ENCODE measurements at regions not wholly inside any gene's neighbourhood (a gene's known extent, or its start where the extent isn't known, plus 50 kb on each side); places are given as distances from the start of the nearest gene placed in this dataset.
"Not testable (repeated sequence)": the region's sequence is repeated elsewhere in the genome, so short reads cannot be mapped to it uniquely, and the experiment has no call there.

DNA sequence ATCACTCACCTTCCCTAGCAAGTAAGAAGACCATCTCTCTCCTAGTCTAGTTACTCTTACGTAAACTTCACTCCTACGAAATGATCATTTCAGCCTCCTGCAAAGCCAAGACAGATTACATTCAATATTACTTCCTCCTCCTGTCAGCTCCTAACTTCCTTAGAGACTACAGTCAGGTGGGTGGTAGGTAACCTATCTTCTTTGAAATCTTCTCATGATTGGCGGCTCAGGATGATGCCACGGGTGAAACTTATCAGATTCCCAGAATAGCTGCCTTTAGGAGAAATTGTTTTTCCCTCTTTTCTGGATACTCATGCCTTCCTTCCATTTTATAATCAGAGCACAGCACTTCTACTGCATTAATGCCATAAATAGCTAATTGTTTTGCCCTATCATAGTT, 744.8 kb upstream of the HS3ST1 start:
- DNase-seq (ENCODE audit: low spot score), result no peak

DNA sequence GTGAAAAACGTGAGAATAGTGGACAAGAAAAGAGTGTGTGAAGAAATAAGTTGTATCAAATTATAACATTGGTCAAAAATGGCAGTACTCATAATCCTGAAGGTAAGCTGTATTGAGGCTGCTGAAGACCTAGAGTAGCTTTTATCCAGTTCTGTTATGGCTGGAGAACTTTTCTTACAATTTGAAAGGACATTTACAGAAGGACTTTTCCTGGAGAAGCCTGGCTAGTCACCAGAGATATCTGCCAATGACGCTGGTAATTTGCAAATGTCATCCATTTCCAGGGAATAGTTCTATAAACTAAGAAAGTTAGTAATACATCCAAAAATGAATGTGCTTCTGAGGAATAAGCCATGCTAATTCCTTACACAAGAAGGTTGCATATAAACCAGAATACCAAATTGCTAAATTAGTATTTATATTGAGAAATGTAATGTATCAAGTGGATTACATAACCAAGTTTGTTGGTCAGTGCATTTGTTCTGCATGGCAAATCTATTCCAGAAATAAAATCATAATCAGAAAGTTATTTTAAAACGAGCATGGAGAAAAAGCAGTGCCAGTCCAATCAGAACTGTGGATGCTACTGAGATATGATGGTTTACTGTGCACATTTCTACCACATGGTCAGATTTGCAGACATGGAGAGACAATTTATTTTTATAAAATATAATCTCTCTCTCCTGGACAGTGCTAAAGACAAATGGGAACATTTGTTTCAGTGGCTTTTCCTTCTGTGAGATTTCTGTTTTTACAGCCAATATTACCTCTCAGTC, 743.7 kb upstream of the HS3ST1 start:
- no peak for DNase-seq (ENCODE audit: low spot score)

DNA sequence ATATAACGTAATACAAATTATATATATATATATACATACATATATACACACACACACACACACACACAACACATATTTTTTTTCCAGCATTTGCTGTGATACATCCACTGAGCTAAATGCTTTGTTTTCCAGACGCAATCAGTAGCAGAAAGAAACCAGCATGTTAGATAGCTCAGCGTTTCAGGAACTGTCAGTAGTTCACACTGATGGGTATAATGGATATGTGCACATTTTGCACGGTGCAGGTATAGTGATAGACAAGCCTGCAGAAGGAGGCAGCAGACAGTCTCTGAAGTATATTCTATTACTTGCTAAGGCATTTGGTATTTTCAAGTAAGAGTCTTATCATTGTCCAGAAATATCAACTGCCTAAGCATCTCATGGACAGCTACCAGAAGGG, 741.6 kb upstream of the HS3ST1 start:
- DNase-seq (ENCODE audit: low spot score), result no peak

DNA sequence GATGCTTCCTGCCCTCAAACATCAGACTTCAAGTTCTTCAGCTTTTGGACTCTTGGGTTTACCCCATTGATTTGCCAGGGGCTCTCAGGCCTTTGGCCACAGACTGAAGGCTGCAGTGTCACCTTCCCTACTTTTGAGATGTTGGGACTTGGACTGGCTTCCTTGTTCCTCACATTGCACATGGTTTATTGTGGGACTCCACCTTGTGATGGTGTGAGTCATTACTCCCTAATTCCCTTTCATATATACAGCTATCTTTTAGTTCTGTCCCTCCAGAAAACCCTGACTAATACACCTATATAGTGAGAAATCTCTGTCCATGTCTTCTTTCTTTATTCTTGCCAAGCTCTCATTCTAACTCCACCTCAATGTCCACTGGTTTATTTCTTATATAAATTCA, 736.9 kb upstream of the HS3ST1 start:
- no peak for DNase-seq (ENCODE audit: low spot score)

DNA sequence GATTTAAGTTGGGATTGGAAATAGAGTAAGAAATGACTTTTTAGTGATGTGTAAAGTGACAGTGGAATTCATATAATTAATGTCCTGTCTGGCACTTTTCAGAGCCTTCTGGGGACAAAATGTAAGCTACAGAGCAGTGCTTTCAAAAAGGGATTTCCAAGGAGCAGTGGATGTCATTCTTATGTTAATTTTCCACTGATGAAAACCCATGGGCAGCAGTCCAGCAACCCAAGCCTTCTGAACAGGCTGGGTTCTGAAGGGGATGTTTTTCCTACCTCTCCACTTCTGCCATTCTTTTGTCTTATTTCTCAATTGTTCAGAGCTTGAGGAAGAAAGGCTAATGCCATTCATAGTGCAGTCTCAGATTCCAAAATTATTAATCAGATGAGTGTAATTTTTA, 717.6 kb upstream of the HS3ST1 start:
- no peak for DNase-seq (ENCODE audit: low spot score)

DNA sequence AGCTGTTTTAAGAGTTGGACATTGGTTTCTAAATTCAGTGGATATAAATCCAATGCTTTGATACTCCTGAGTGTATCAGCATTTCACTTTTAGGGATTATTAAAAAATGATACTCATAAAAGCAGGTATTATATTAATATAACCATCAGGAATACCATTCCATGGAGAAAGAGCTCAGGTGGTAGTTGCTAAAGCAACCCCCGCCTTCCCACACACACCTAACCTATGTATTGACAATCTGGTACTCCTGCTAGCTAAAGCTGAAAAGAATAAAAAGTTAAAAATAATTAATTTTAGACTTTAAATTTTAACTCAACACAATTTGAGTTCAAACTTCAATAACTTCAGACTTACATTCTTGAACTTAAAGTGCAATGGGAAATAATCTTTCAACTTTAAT, 717.1 kb upstream of the HS3ST1 start:
- DNase-seq (ENCODE audit: low spot score), result no peak

DNA sequence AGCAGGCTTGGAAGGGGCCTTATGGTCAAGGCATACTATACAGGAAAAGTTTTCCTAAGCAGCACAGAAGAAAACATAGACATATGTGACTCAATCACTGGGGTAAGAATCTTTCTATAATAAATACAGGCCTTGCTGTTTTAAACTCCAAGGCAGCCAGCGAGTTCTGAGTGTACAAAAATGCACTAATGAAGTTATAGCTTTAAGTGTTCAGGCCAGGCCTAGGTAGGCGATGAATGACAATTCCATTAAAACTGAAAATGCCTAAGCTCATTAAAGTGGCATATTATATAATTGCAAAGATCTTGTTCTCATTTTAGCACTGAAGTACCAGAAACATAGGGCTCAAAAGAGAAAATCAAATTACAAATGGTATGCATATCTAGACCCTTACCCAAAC, 716.4 kb upstream of the HS3ST1 start:
- no peak for DNase-seq (ENCODE audit: low spot score)

DNA sequence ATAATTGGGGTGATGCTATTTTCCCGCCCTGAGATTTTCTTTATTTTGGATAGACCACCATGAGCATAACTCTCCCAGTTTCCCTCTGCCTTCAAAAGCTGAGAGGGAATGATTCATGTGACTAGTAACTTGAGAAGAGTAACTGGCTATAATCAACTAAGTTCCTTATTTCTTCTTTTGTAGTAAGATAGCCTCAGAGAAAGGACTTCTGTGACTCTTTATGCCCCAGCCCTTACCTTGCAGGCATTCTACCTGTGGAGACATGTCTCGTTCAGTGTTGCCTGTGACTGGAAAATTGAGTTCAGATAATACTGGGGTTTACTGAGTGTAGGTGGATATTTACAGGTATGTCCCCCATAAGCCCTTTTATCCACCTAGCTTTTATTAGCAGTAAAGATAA, 715.4 kb upstream of the HS3ST1 start:
- no peak for DNase-seq (ENCODE audit: low spot score)

DNA sequence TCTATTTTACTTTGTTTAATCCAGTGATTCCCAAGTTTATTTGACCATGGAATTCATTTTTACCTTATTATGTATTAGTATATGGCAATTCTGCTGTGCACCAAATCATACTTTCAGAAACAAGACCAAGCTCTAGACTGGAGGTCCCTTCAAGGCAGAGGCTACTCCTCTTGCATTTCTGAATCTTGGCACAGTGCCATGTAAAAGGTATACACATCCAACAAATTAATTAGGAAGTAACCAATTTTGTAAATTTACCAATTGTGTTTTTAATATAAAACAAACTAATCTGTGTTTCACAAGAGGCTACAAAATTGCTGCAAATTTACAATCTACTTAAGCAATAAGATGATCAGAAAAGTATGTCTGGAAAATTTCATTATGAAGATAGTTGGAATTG, 712.2 kb upstream of the HS3ST1 start:
- DNase-seq (ENCODE audit: low spot score), result no peak

DNA sequence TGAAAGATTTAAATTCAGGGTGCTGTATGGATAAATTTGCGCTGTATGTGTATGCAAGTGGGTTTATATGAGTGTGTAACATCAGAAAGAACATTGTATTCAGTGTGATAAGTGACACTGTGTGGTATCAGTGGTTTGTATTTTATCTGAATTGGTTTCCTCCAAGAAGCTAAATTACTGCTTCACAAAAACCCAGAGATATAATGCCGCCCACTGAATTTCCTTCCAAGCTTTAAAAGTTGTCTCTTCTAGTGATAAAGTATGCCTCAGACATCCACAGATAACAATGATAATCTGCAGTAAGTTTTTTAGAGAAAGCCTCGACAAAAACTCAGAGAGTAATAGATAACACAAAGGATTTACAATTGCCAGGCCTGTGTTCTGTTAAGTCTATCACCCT, 710.6 kb upstream of the HS3ST1 start:
- no peak for DNase-seq (ENCODE audit: low spot score)

DNA sequence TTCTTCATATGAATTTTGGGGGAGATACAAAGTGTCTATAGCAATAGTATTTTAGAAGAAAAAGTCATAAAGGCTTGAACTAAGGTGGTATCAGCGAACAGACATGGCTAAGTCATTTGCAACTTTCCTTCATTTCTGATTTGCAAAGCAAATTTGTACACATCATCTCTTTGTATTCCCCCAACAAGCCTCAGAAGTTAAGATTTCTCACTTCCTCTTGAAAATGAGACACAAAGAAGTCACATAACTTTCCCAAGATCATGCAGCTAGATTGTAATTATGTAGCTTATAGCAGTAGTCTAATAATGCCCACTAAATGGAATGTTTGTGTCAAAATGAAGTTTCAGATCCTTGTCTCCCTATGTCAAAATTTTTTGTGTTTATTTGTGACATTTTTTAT, 709.8 kb upstream of the HS3ST1 start:
- no peak for DNase-seq (ENCODE audit: low spot score)

DNA sequence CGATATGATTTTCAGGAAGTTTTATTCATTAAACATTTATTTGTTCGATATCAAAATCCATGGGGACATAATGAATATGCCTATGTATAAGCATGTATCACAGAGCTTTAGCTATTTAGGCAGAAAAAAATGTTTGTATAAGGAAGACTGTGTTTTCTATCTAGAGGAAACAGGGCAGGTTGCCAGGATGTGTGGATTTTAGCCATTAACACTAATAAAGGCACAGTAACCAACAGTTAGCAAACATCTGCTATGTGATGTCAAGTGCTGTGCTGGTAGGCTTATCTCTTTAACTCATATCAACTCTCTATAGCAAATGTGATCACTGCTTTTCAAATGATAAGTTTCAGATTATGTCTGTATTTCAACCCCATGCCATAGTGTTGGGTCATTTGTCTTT, 708.9 kb upstream of the HS3ST1 start:
- DNase-seq (ENCODE audit: low spot score), result no peak

DNA sequence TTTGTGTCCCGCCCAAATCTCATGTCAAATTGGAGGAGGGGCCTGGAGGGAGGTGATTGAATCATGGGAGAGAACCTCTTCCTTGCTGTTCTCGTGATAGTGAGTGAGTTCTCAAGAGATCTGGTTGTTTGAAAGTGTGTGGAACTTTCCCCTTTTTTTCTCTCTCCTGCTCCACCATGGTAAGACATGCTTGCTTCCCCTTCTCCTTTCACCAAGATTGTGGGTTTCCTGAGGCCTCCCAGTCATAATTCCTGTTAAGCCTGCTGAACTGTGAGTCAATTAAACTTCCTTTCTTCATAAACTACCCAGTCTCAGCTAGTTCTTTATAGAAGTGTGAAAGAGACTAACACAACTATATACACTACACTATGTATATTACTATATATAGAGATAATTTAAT, 697.8 kb upstream of the HS3ST1 start:
- no peak for DNase-seq (ENCODE audit: low spot score)

DNA sequence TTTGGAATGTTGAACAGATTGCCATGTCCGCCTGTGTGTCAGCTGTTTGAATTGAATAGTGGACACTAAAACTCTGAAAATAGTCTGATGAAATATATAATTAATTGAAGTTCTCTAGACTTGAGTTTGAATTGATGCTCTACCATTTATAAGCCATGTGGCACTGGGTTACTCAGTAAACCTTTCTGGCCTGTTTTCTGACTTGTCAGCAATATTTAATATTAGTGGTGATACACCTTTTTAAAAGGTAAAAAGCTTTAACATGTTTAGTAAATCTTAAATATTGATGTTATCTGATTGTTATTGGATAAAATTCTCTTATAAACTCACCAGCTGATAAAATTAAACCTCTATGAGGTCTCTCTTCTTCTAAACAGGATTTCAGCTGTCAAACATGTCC, 695.4 kb upstream of the HS3ST1 start:
- DNase-seq (ENCODE audit: low spot score), result no peak

DNA sequence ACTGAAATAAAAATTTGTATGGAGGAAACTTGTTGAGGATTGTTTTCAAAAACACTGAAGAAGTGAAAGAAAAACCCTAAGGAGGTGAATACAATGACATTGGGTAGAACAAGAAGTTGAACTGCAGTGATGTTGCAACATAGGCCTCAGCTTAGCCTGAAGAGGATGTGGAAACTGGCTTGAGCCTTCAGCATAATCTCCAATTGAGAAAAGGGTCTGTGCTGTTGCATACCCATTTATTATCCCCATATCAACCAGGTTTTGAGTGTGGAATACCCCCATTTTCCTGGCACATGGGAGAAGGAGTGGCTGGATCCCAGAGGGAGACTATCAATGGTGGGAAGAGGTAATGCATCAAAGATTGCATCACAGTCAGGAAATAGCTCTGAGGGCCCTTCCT, 695.0 kb upstream of the HS3ST1 start:
- no peak for DNase-seq (ENCODE audit: low spot score)

DNA sequence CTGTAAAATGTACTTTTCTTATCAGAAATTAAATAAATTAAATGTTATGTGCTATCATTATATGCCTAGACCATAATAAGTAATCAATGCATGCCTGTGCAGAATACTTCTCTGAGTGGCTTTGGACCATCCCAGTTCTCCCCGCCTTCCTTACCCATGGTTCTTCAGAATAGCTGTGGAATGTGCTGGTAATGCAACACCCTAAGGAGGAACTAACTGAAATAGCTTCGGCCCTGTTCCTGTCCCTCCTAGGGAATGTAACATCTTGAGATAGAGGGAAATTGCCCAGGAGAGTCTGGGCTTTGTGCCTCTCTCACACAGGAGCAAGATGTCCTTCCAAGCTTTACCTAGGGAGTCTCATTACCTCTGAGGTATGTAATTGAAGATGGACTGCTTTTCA, 693.6 kb upstream of the HS3ST1 start:
- no peak for DNase-seq (ENCODE audit: low spot score)

DNA sequence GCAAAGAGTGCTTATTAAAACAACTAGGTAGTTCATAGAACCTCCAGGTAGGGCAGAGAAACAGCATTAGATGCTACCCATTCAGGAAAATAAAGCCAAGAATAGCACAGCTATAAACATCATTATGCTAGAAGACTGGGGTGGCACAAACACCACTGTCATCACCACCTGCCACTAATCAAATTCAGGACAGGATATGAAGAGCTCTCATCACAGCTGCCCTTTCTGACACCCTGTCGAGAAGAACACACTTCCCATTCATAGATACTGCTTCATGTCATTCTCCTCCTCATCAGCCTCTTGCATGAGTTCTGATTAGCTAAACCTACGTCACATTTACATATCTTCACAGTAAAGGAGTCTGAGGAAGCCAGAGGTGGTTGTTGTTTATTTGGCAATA, 692.3 kb upstream of the HS3ST1 start:
- DNase-seq (ENCODE audit: low spot score), result no peak

DNA sequence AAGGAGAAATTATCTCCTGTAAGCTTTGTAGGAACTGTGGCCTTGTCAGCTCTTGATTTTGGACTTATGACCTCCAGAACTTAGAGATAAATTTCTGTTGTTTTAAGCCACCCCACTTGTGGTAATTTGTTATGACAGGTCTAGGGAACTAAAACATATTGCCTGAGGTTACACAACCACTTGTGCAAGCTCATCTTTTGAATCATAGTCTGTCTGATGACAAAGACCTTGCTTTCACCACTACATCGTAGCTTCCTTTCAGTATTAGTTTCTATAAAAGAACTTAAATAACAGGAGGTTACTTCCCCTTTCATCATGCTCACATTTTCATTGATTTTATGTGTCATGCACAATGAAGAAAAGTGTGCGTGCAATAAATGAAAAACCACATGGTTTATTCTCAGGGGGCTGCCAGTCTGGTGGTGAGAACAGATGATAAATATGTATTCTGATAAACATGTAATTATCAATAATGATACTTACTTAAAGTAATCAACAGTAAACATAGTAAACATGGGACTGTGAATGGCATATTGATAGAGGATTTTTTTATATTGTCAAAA, 690.0 kb upstream of the HS3ST1 start:
- no peak for DNase-seq (ENCODE audit: low spot score)

DNA sequence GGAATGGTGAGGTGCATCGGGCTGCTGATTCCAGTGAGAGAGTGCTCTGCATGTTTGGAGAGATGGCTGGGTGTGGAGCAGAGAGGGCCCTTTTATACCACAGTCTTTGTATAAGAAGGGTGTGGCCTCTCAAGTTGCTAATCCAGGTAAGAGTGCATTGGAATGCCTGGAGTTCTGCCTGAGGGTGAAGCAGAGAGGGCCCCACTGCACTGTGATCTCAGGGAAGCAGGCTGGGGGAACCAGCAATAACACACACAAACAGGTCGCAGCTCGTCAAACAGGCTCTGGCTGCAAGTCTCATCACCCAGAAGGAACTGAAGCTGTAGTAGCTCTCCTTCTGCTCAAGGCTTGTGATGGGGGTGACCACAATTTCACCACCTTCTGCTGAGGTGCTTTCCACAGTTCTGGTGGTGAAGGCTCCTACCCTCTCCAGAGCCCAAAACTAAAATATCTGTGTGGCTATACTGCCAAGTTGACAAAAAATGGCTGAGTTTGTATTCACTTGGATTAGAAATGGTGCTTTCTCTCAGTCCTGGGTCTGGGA, 687.4 kb upstream of the HS3ST1 start:
- DNase-seq (ENCODE audit: low spot score), result no peak

DNA sequence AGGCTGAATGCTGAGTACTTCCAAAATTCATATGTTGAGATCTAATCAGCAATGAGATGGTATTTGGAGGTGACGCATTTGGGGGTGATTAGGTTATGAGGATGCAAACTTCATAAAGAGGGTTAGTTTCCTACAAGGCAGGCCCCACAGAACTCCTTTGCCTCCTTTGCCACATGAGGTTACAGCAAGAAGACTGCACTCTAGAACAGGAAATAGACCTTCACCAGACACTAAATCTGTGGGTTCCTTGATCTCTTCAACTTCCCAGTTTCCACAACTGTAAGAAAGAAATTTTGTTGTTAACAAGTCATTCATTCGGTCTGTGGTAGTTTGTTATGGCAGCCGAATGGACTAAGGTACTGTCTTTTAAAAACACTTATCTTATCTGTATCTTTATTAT, 681.9 kb upstream of the HS3ST1 start:
- DNase-seq (ENCODE audit: low spot score), result no peak

DNA sequence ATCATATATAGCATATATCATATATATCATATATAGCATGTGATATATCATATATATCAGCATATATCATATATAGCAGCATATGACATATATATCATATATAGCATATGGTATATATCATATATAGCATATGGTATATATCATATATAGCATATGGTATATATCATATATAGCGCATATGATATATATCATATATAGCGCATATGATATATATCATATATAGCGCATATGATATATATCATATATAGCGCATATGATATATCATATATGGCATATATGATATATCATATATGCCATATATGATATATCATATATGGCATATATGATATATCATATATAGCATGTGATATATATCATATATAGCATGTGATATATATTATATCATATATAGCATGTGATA, 680.4 kb upstream of the HS3ST1 start:
- DNase-seq (ENCODE audit: low spot score), result not testable (repeated sequence)

DNA sequence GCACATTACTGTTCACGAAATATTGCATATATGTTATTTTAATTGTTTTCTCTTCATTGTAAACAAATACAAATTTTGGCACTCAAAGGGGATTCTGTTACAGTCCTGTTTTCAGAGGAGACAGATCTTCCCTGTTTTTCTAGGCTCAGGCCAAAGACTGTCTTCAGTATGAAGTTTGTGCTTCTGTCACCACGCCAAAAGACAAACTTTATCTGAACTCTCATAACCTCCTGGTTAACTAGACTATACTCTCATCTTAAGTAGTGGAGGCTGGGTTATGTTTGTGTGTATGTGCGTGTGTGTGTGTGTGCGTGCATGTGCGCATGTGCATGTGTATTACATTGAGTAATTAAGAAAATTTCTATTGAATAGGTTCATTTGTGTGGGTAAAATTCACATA, 676.8 kb upstream of the HS3ST1 start:
- DNase-seq (ENCODE audit: low spot score), result no peak

DNA sequence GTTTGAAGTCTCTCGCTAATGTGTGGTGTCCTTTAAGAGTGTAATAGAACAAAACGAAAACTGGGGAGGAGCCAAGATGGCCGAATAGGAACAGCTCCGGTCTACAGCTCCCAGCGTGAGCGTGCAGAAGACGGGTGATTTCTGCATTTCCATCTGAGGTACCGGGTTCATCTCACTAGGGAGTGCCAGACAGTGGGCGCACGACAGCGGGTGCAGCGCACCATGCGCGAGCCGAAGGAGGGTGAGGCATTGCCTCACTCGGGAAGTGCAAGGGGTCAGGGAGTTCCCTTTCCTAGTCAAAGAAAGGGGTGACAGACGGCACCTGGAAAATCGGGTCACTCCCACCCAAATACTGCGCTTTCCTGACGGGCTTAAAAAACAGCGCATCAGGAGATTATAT, 661.2 kb upstream of the HS3ST1 start:
- not testable (repeated sequence) for DNase-seq (ENCODE audit: low spot score)

DNA sequence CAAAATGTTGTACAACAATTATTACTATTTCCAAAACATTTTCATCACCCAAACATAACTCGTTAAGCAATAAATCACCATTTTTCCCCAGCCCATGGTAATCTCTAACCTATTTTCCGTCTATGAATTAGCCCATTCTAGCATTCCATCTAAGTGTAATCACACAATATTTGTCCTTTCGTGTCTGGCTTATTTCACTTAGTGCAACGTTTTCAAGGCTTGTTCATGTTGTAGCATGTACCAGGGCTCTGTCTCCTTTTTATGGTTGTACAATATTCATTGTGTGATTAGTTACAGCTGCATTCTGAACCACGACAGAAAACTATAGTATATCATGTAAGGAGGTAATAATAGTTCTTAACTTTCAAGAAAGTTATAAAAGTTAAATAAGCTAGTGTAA, 656.0 kb upstream of the HS3ST1 start:
- DNase-seq (ENCODE audit: low spot score), result no peak

Measured in hepatic stellate cell (primary cell).